Epithelial cell of proximal tubule (primary cell): ENCODE measurements at regions not wholly inside any gene's neighbourhood (a gene's known extent, or its start where the extent isn't known, plus 50 kb on each side); places are given as distances from the start of the nearest gene placed in this dataset.
"Not testable (repeated sequence)": the region's sequence is repeated elsewhere in the genome, so short reads cannot be mapped to it uniquely, and the experiment has no call there.

Experiments used
- DNase-seq: peaks from one replicate; pipeline ENCODE4 v3.0.0-alpha.2; 2011; ENCODE audit warnings: low read depth
- H3K4me3 ChIP-seq: 2 replicates; pipeline ENCODE4 v1.5.1; 2011; ENCODE audit warnings: low read depth, mild to moderate bottlenecking, low read length
- CTCF ChIP-seq: conservative IDR thresholded peaks from 2 replicates; pipeline ENCODE4 v1.5.1; 2012; ENCODE audit warnings: low read depth, mild to moderate bottlenecking, low read length

- no peak for TF ChIP-seq CTCF
- DNase-seq = no peak
- no peak overlapping the region for H3K4me3 ChIP-seq
Observed at GRCh38 chr11:35046681-35047080, 92.3 kb upstream of the CD44 start.

GRCh38 chr11:35047179-35047578 lies 91.8 kb upstream of the CD44 start:
- TF ChIP-seq CTCF = no peak
- H3K4me3 ChIP-seq = no peak overlapping the region
- DNase-seq = no peak

- H3K4me3 ChIP-seq = no peak overlapping the region
- TF ChIP-seq CTCF = no peak
- DNase-seq = no peak
Observed at GRCh38 chr11:35047769-35048168, 91.2 kb upstream of the CD44 start.

GRCh38 chr11:35048346-35048745 lies 90.6 kb upstream of the CD44 start:
- not testable (repeated sequence) for DNase-seq, H3K4me3 ChIP-seq

- TF ChIP-seq CTCF = no peak
- DNase-seq = no peak
- H3K4me3 ChIP-seq = no peak overlapping the region
Observed at GRCh38 chr11:35049859-35050531, 89.0 kb upstream of the CD44 start.

- TF ChIP-seq CTCF = no peak
- DNase-seq = no peak
- H3K4me3 ChIP-seq = no peak overlapping the region
Observed at GRCh38 chr11:35050541-35050995, 88.4 kb upstream of the CD44 start.

GRCh38 chr11:35056391-35057093 lies 82.4 kb upstream of the CD44 start:
- no peak for TF ChIP-seq CTCF
- H3K4me3 ChIP-seq = no peak overlapping the region
- DNase-seq = no peak
